Stimulated activated CD4-positive, alpha-beta T cell treated with anti-CD3 and anti-CD28 coated beads, Interleukin-4, amount 100 ng/mL, for 48 hours (primary cell): ENCODE measurements at regions not wholly inside any gene's neighbourhood (a gene's known extent, or its start where the extent isn't known, plus 50 kb on each side); places are given as distances from the start of the nearest gene placed in this dataset.

Experiments
- DNase-seq, 2 donors: peaks; one replicate each; pipeline ENCODE4 v3.0.0-alpha.2; 2020; ENCODE audit warnings: low read depth in 2 of 2

DNA sequence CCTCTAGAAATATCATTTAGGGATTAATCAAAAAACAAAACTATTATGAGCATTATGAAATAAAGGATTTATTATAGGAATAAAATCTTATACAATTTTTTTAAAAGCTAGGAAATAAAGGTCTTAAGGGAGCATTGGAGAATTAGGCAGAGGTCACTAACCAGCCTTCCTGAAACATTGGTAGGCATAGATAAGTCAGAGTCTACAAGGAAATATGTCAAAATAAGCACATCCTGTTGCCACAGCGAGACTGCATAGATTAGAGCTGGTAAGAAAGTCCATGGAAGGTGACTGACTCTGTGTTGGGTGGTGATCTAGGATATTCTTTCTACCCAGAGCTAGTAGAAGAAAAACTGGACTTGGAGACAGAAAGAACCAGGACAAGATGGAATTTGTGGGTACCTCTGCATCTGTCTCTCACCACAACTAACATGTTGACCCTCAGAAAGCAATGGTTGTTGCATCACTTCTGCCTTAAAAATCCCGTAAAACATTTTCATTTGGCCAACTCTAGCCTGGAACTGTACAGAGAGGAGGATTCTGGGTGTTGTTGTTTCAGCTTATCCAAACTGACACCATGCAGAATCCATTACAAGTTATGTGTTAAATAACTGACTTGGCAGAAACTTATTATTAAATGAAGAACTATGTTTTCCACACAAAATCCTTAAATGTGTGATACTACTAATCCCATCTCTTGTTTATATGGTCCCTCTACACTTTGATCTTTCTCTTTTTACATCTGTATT lies 77.1 kb downstream of the FBXO5 start:
- DNase-seq = no peak

DNA sequence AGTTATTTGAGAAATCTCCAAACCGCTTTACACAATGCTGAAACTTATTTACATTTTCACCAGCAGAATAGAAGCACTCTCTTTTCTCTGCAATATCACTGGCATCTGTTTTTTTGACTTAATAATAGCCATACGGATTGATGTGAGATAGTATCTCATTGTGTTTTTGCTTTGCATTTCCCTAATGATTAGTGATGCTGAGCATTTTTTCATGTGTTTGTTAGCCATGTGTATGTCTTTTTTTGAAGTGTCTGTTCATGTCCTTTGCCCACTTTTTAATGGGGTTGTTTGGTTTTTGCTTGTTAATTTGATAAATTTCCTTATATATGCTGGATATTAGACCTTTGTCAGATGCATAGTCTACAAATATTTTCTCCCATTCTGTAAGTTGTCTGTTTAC lies 73.6 kb downstream of the FBXO5 start:
- no peak for DNase-seq

DNA sequence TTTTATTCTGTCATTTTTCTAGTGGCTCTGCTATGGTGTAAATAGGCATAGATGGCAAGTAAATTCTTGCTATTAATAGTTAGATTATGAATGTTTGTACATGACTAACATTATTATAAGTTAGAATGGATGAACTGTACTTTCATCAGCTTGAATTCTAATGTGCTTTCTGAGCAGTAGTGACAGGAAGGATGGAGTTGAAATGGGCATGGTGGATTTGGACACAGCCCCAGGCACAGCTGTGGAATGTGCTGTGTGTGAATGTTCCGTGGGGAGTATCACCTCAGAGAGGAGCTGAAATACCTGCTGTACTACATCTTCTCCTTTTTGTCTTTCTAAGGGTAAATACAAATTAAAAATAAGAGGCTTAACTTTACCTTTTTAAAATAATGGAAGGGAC lies 66.8 kb downstream of the FBXO5 start:
- no peak for DNase-seq

- no peak for DNase-seq
Observed at GRCh38 chr6:152918991-152919390, 63.9 kb downstream of the FBXO5 start.

DNA sequence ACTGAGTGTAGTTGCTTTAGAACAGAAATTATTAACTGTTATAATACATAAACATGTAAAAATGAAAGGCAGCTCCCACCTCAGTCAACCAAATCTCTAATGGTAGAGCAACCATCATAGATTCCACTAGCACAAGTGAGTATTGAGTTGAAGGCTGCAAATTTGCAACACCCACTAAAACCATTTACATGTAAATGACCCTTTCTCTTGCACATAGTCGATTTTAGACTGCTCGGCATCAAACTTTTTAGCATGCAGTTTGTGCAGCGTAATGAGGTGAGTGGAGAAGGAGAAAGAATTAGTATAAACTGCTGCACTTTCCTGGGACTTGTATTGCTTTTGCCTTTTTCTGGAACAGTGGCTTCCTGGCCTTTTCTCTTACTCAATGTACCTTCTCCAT lies 62.8 kb downstream of the FBXO5 start:
- no peak for DNase-seq
